ENCODE measurements at regions not wholly inside any gene's neighbourhood (a gene's known extent, or its start where the extent isn't known, plus 50 kb on each side); places are given as distances from the start of the nearest gene placed in this dataset.
"Not testable (repeated sequence)": the region's sequence is repeated elsewhere in the genome, so short reads cannot be mapped to it uniquely, and the experiment has no call there.

- DNase-seq, result no peak
These were observed 535.8 kb downstream of the PRKD1 start for GRCh38 chr14:29391801-29392200.

- DNase-seq, result no peak
These were observed 535.4 kb downstream of the PRKD1 start for GRCh38 chr14:29392287-29392686.

GRCh38 chr14:29403091-29403490 lies 524.6 kb downstream of the PRKD1 start:
- DNase-seq, result no peak

- no peak for DNase-seq
These were observed 517.1 kb downstream of the PRKD1 start for GRCh38 chr14:29410581-29410980.

GRCh38 chr14:29414931-29415330 lies 512.7 kb downstream of the PRKD1 start:
- DNase-seq, result not testable (repeated sequence)

GRCh38 chr14:29419736-29420135 lies 507.9 kb downstream of the PRKD1 start:
- no peak for DNase-seq

- no peak for DNase-seq
These were observed 506.4 kb downstream of the PRKD1 start for GRCh38 chr14:29421156-29421728.

- no peak for DNase-seq
These were observed 501.8 kb downstream of the PRKD1 start for GRCh38 chr14:29425705-29426482.

GRCh38 chr14:29442696-29443095 lies 485.0 kb downstream of the PRKD1 start:
- no peak for DNase-seq

GRCh38 chr14:29444216-29444615 lies 483.4 kb downstream of the PRKD1 start:
- DNase-seq, result no peak

GRCh38 chr14:29444805-29445204 lies 482.8 kb downstream of the PRKD1 start:
- DNase-seq, result no peak

GRCh38 chr14:29446971-29447370 lies 480.7 kb downstream of the PRKD1 start:
- DNase-seq, result no peak

- no peak for DNase-seq
These were observed 475.7 kb downstream of the PRKD1 start for GRCh38 chr14:29451941-29452340.

- no peak for DNase-seq
These were observed 474.6 kb downstream of the PRKD1 start for GRCh38 chr14:29453045-29453444.

GRCh38 chr14:29454026-29454693 lies 473.5 kb downstream of the PRKD1 start:
- no peak for DNase-seq

GRCh38 chr14:29458547-29458946 lies 469.1 kb downstream of the PRKD1 start:
- peak; percentile 23 for DNase-seq

GRCh38 chr14:29459531-29459930 lies 468.1 kb downstream of the PRKD1 start:
- no peak for DNase-seq

- no peak for DNase-seq
These were observed 467.6 kb downstream of the PRKD1 start for GRCh38 chr14:29459969-29460560.

- no peak for DNase-seq
These were observed 466.5 kb downstream of the PRKD1 start for GRCh38 chr14:29461101-29461500.

GRCh38 chr14:29461506-29461905 lies 466.1 kb downstream of the PRKD1 start:
- DNase-seq, result no peak

GRCh38 chr14:29462321-29462720 lies 465.3 kb downstream of the PRKD1 start:
- peak; percentile 95 for DNase-seq

GRCh38 chr14:29462772-29463171 lies 464.9 kb downstream of the PRKD1 start:
- DNase-seq, result no peak

GRCh38 chr14:29463727-29464395 lies 463.8 kb downstream of the PRKD1 start:
- peak; percentile 58 for DNase-seq
